ENCODE measurements at regions not wholly inside any gene's neighbourhood (a gene's known extent, or its start where the extent isn't known, plus 50 kb on each side); places are given as distances from the start of the nearest gene placed in this dataset.

- Histone ChIP-seq H3K27ac (ENCODE audit: low read length) (no peak overlapping the region), H3K27me3 (ENCODE audit: control insufficient read depth, insufficient read depth, low read length) (no peaks in the 10 kb centered on the region), H3K9me3 (ENCODE audit: control insufficient read depth, insufficient read depth, low read depth, low read length) (no peaks in the 10 kb centered on the region), H3K36me3 (ENCODE audit: control insufficient read depth, insufficient read depth, low read length) (no peaks in the 10 kb centered on the region), H3K4me1 (ENCODE audit: control insufficient read depth, insufficient read depth, low read length) (no peaks in the 10 kb centered on the region), H3K4me3 (ENCODE audit: low read depth in 2 of 2, low read length in 2 of 2) (no peak overlapping the region; a peak in 1 of 4 replicates)
- ChIA-PET POLR2A (no interaction called here), CTCF (interaction anchor here (0.6 kb wide), 1 partner anchor 887 kb away, joined by 3 read pairs; no protein-coding TSS in a partner anchor)
- DNase-seq (ENCODE audit: low read depth, low spot score) (peak; percentile 53), ATAC-seq (peak; percentile 71)
- intact Hi-C loops (cut with micrococcal nuclease; ENCODE audit: unreplicated experiment): loop anchor here (1.0 kb wide), 1 partner anchor 120 kb away; no protein-coding TSS in a partner anchor
- in situ Hi-C loops (cut with HindIII; ENCODE audit: low pct_unique_long_range_greater_than_20kb, low sequenced_read_pairs): loop anchor here (25.0 kb wide), 1 partner anchor 116 kb away; the partner anchor contains the start of gene NABP1
- no TSS peak for BruUV-seq (replicated peaks)
- TF ChIP-seq CTCF (IDR thresholded peaks at IDR 0.05): peak; percentile 37; the same call in 1 of the 2 replicates
- no peak for TF ChIP-seq POLR2AphosphoS5 (IDR thresholded peaks at IDR 0.05; ENCODE audit: low read depth, low read length)
Observed at GRCh38 chr2:191571163-191571769, 106.7 kb upstream of the NABP1 start.

- H3K27ac ChIP-seq (ENCODE audit: low read length): no peak overlapping the region
- H3K4me1 ChIP-seq (ENCODE audit: control insufficient read depth, insufficient read depth, low read length): no peaks in the 10 kb centered on the region
- no peak for DNase-seq (ENCODE audit: low read depth, low spot score)
- no peaks in the 10 kb centered on the region for H3K36me3 ChIP-seq (ENCODE audit: control insufficient read depth, insufficient read depth, low read length)
- CTCF ChIA-PET: no interaction called here
- BruUV-seq (replicated peaks): no TSS peak
- intact Hi-C loops (cut with micrococcal nuclease; ENCODE audit: unreplicated experiment) (no loop called here), in situ Hi-C loops (cut with HindIII; ENCODE audit: low pct_unique_long_range_greater_than_20kb, low sequenced_read_pairs) (loop anchor here (25.0 kb wide), 1 partner anchor 115 kb away; the partner anchor contains the start of gene NABP1)
- POLR2A ChIA-PET: no interaction called here
- TF ChIP-seq REST (IDR thresholded peaks at IDR 0.05; ENCODE audit: insufficient read depth in 1 of 2, low read depth in 2 of 2, low read length in 1 of 2): no peak
- no peak for TF ChIP-seq TCF7L2 (IDR thresholded peaks at IDR 0.05; ENCODE audit: low read depth, low read length)
- TF ChIP-seq SIN3A (IDR thresholded peaks at IDR 0.05; ENCODE audit: borderline replicate concordance, insufficient read depth, low read depth, low read length): no peak
- TF ChIP-seq POLR2AphosphoS5 (IDR thresholded peaks at IDR 0.05; ENCODE audit: low read depth, low read length): no peak
- no peak for TF ChIP-seq CTCF (IDR thresholded peaks at IDR 0.05)
- H3K4me3 ChIP-seq (ENCODE audit: low read depth in 2 of 2, low read length in 2 of 2): no peak overlapping the region
- H3K27me3 ChIP-seq (ENCODE audit: control insufficient read depth, insufficient read depth, low read length): no peaks in the 10 kb centered on the region
- no peak for ATAC-seq
- no peaks in the 10 kb centered on the region for H3K9me3 ChIP-seq (ENCODE audit: control insufficient read depth, insufficient read depth, low read depth, low read length)
Observed at GRCh38 chr2:191572319-191572718, 105.6 kb upstream of the NABP1 start.

Data from Panc1 (cell line).